ENCODE measurements at regions not wholly inside any gene's neighbourhood (a gene's known extent, or its start where the extent isn't known, plus 50 kb on each side); places are given as distances from the start of the nearest gene placed in this dataset.

GRCh38 chr15:46938169-46938568, 779.1 kb upstream of the SEMA6D start:
- H3K4me3 ChIP-seq (ENCODE audit: low read depth, low read length): no peak overlapping the region
- TF ChIP-seq, protein P1, sequence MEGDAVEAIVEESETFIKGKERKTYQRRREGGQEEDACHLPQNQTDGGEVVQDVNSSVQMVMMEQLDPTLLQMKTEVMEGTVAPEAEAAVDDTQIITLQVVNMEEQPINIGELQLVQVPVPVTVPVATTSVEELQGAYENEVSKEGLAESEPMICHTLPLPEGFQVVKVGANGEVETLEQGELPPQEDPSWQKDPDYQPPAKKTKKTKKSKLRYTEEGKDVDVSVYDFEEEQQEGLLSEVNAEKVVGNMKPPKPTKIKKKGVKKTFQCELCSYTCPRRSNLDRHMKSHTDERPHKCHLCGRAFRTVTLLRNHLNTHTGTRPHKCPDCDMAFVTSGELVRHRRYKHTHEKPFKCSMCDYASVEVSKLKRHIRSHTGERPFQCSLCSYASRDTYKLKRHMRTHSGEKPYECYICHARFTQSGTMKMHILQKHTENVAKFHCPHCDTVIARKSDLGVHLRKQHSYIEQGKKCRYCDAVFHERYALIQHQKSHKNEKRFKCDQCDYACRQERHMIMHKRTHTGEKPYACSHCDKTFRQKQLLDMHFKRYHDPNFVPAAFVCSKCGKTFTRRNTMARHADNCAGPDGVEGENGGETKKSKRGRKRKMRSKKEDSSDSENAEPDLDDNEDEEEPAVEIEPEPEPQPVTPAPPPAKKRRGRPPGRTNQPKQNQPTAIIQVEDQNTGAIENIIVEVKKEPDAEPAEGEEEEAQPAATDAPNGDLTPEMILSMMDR (IDR thresholded peaks at IDR 0.05; ENCODE audit: low read depth, low read length): no peak
- in situ Hi-C loops (cut with HindIII; ENCODE audit: low sequenced_read_pairs): no loop called here
- DNase-seq (ENCODE audit: low read depth, low spot score): no peak

- TF ChIP-seq, protein P1 (IDR thresholded peaks at IDR 0.05; ENCODE audit: low read depth, low read length): no peak
- DNase-seq (ENCODE audit: low read depth, low spot score): no peak
- H3K4me3 ChIP-seq (ENCODE audit: low read depth, low read length): no peak overlapping the region
- in situ Hi-C loops (cut with HindIII; ENCODE audit: low sequenced_read_pairs): no loop called here
These were observed 776.1 kb upstream of the SEMA6D start for GRCh38 chr15:46941241-46941640.

- no peak overlapping the region for H3K4me3 ChIP-seq (ENCODE audit: low read depth, low read length)
- TF ChIP-seq, protein P1 (IDR thresholded peaks at IDR 0.05; ENCODE audit: low read depth, low read length): no peak
- in situ Hi-C loops (cut with HindIII; ENCODE audit: low sequenced_read_pairs): no loop called here
- DNase-seq (ENCODE audit: low read depth, low spot score): no peak
These were observed 770.4 kb upstream of the SEMA6D start for GRCh38 chr15:46946953-46947352.

GRCh38 chr15:46955576-46955975, 761.7 kb upstream of the SEMA6D start:
- in situ Hi-C loops (cut with HindIII; ENCODE audit: low sequenced_read_pairs): no loop called here
- DNase-seq (ENCODE audit: low read depth, low spot score): no peak
- no peak overlapping the region for H3K4me3 ChIP-seq (ENCODE audit: low read depth, low read length)
- TF ChIP-seq, protein P1 (IDR thresholded peaks at IDR 0.05; ENCODE audit: low read depth, low read length): no peak

- in situ Hi-C loops (cut with HindIII; ENCODE audit: low sequenced_read_pairs): no loop called here
- no peak for DNase-seq (ENCODE audit: low read depth, low spot score)
- TF ChIP-seq, protein P1 (IDR thresholded peaks at IDR 0.05; ENCODE audit: low read depth, low read length): no peak
- H3K4me3 ChIP-seq (ENCODE audit: low read depth, low read length): no peak overlapping the region
These were observed 760.8 kb upstream of the SEMA6D start for GRCh38 chr15:46956456-46956855.

- TF ChIP-seq, protein P1 (IDR thresholded peaks at IDR 0.05; ENCODE audit: low read depth, low read length): no peak
- in situ Hi-C loops (cut with HindIII; ENCODE audit: low sequenced_read_pairs): no loop called here
- no peak for DNase-seq (ENCODE audit: low read depth, low spot score)
- H3K4me3 ChIP-seq (ENCODE audit: low read depth, low read length): no peak overlapping the region
These were observed 760.4 kb upstream of the SEMA6D start for GRCh38 chr15:46956881-46957280.

- no peak overlapping the region for H3K4me3 ChIP-seq (ENCODE audit: low read depth, low read length)
- no peak for DNase-seq (ENCODE audit: low read depth, low spot score)
- in situ Hi-C loops (cut with HindIII; ENCODE audit: low sequenced_read_pairs): no loop called here
- TF ChIP-seq, protein P1 (IDR thresholded peaks at IDR 0.05; ENCODE audit: low read depth, low read length): no peak
These were observed 756.7 kb upstream of the SEMA6D start for GRCh38 chr15:46960581-46960980.
